M059J (cell line): ENCODE measurements at regions not wholly inside any gene's neighbourhood (a gene's known extent, or its start where the extent isn't known, plus 50 kb on each side); places are given as distances from the start of the nearest gene placed in this dataset.

ENCODE experiments used
- DNase-seq: peaks from one replicate; pipeline ENCODE4 v3.0.0-alpha.2; 2012; ENCODE audit warnings: low read depth

DNA sequence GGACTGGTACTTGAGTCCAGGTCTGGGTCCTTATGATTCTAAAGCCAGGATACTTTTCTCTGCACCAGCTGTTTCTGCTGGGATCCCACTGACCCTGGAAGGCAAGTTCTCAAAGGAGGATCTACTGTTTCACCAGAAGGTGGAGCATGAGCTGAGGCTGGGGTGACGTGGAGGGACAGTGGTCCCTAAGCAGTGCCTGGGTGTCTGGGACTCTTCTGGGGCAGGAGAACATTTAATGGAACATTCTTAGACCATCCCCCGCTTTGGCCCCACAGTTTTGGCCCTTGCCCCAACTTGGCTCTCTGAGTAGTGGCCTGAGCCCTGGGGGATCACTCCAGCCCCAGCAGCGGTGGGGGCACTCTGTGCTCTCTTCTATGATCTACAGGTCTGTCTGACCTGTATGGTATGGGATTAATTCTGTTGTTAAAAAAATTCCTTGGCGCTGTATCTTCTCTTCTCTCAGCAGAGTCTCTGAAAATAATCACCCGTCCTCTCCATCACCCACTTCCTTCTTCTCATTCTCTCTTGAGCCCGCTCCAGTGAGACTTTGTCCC is 60.3 kb upstream of the CSF3R start:
- no peak for DNase-seq

DNA sequence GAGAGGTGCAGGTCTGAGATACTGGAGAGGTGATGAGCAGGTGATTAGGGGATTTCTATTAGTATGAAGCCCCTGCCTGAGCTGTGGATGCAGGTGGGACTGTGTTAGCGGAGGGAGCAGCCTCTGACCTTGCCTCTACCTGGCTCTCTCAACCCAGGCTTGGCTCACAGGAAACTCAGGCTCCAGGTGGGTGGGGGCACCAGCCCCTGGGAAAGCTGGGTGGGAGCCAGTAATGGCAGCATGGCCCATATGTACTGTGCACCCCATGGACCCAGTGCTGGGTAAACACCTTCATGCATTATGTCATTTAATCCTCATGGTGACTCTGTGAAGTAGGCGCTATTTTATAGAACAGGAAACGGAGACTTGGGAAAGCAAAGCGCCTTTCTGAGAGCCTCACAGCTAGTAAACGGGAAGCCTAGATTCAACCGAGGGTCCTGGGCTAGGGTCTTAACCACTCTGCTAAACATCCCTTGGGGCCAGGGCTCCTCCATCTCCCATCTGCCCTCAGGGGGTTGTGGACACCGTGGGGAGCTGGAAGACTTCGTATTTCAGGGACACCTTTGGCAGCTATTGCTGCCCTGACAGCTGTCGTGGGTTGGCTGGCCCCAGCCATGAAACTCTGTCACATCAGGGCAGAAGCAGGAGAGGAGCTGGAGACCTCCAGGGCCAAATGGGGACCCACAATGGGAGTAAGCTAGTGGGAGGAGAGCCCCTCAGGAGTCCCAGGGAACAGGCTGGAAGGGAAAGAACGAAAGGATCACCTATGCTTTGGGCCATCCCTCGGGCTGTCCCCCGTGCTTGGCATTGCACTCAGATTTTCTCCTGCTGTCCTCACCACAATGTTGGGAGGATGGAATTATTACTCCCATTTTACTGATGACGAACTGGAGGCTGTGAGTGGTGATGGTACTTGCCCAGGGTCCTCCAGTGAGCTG is 59.6 kb upstream of the CSF3R start:
- DNase-seq = no peak

DNA sequence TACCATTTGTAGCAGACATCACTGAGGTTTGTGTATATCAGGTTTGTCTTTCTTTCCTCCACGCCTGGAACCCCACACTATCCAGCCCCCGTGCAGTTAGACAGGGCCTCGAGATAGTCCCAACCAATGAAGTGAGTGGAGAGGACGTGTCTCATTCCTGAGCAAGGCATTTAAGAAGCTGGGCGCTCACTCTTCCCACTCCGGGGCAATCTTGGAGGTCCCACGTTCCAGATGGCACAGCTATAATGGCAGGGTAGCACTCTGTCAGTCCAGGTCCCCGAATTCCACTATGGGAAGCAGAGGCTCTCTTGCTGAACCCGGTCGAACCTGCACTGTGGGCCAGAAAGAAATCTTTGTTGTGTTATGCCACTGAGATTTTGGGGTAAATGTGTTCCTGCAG is 57.3 kb upstream of the CSF3R start:
- DNase-seq = no peak

DNA sequence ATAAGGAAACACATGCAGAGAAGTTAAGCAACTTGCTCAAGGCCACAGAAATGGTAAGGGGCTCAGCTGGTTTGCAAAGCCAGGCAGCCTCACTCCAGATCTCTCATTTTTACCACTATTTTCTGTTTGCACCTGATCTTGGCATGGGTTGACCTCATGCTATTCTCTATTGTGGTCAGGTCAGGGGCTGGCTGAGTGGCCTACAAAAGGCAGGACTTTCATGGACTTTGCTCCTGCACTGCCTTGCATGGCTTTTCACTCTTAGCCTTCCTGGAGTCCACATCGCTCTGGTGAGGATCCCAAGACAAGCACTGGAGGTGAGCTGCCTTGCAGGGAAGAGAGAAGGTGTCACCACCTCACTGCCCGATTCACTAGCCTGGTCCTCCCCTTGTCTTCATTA is 56.8 kb upstream of the CSF3R start:
- no peak for DNase-seq

DNA sequence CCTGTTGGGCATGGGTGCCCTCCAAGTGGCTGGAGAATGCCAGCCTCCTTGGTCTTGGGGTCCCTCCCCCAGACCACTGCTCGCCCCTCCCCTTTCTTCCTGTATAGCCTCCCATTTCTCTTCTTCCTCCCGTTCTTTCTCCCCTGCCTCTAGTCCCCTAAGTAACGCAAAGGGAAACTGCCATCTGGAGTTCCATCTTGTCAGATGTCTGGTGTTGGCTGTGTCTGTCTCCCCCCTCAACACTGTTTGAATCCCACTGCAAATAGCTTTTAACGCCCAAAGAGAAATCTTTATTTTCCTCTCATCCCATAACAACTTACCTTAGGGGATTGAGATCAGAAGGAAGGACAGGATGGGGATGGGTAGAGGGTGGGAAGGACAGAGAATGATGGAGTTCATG is 55.3 kb upstream of the CSF3R start:
- no peak for DNase-seq

DNA sequence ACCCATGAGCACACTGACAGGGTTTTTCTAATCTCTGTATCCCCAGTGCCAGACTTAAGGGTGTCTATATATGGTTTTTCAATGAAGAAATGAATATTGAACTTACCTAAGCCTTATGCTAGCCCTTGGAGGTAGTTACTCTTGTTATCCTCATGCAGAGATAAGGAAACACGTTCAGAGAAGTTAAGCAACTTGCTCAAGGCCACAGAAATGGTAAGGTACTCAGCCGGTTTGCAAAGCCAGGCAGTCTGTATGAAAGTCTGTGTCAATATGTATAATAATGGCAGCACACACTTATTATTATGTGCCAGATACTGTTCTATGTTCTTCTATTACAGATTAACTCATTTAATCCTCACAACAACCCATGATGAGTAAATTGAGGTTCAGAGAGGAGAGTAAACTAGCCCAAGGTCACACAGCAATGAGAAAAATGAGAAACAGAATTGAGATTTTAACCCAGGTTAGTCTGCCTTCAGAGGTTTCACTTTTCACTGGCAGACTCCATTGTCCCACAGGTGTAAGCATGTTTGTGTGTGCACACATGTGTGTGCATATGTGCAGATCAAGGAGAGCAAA is 54.6 kb upstream of the CSF3R start:
- no peak for DNase-seq

DNA sequence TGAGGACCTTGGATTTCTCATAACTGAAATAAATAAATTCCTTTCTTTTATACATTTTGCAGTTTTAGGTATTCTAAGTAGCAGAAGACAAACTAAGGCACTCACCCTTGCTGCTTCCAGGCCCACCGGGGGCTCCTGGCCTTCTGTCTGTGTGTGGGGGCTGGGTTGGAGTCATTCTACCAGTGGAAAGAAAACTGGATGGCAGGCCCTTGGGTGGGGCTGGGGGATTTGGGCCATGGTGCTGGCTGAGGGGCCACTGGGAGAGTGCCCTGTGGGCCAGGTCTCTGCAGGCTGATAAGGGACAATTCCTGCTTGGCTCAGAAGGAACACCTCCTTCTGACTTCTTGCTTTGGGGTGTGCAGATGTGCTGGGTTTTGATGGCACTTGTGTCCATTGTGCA is 54.0 kb upstream of the CSF3R start:
- DNase-seq = no peak

DNA sequence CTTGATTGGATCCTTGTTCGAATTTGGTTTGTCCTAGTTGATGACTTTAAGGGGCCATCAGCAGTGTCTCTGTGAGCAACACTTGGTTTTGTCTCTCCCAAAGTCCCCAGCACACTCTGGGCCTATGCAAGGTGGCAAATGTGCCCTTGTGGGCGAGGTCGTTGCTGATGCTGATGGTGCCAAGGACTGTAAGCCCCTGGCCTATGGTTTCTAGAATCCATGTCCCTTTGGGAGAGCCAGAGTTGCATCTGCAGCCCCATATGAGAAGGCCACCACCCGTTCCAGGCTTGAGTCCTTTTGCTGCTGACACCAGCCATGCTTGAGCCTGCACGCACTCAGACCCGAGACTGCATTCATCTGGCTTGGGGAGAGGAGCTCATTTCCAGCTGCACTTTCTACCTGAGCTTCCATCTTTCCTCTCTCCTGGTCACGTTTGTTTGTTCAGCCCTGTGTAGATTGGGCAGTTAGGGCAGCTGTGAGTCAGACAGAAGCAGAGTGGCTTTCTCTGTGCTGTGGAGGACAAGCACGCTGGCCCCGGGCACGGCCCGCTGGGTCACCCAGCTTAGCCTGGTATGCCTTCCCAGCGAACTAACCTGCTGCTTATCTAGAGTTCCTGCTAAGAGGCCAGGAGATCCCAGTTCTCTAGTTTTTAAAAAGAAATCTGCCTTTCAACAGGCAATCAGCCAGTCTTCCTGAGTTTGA is 52.1 kb upstream of the CSF3R start:
- DNase-seq = no peak

DNA sequence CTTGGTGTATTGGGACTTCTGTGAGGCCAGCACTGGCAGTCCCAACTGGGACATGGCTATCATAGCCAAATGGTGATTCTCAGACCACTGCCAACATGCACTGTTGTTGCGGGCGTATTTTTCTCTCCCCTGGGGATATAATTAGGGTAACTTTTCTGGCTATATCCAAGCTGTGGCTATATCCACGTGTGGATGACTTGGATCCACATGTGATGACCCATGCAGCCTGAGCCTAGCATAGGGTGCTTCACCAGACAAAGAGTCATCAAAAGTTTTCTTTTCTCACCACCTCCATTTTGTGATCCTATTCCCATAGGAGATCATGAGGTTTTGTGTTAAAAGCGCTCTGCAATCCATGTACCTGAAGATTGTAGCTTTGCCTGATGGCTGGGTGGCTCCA is 51.2 kb upstream of the CSF3R start:
- DNase-seq = no peak

DNA sequence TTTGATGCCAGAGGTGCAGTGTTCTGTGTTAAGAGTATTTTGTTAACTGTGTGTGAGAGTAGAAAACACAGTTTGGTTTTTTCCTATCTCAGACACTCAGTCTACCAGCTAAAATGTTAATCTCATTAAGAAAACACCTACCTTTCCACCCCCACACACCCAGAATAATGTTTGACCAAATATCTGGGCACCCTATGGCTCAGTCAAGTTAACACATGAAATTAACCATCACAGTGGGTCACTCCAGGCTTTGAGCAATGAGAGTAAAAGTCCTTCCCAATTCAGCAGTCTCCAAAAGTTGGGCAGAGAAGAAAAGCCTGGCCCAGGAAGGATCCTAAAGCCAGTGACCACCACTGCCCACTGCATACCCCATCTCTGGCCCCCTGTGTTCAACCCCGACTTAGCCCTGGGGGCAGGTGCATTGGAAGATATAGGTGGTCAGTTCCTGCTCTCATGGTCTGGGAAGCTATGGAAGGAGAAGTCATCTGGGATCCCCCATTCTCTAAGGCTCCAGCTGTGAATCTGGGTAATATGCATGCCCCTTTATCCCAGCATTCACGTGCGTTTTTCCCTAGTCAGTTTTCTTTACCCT is 50.2 kb upstream of the CSF3R start:
- no peak for DNase-seq
